ENCODE measurements at regions not wholly inside any gene's neighbourhood (a gene's known extent, or its start where the extent isn't known, plus 50 kb on each side); places are given as distances from the start of the nearest gene placed in this dataset.

DNA sequence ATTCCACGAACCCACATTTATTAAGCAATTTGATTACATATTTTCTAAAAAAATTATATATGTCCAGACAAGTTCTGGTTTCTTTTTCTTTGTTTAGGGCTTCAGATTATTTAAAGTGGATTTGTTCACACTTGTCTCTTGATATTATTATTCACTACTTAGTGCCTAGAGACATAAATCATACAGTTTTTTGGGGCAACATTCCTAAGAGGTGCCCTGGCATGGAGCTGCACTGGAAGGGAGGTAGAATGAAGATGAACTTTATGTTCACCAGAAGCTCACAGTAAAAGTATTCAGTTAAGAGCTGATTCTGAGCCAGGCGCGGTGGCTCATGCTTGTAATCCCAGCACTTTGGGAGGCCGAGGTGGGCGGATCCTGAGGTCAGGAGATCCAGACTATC is 762.7 kb upstream of the TMEFF2 start:
- Histone ChIP-seq H4K20me1 (ENCODE audit: insufficient read depth, low read length) (no peaks in the 10 kb centered on the region), H3K9me2 (replicated peaks; ENCODE audit: insufficient read depth, low read length) (no peaks in the 10 kb centered on the region), H3K27me3 (replicated peaks; ENCODE audit: insufficient read depth, low read length) (no peaks in the 10 kb centered on the region), H3K9me3 (replicated peaks; ENCODE audit: insufficient read depth, low read length) (no peaks in the 10 kb centered on the region), H3F3A (ENCODE audit: insufficient read depth, low read length) (no peaks in the 10 kb centered on the region), H3K27ac (ENCODE audit: low read length) (no peak overlapping the region), H3K79me2 (ENCODE audit: low read length) (no peaks in the 10 kb centered on the region), H3K4me2 (ENCODE audit: low read depth, low read length) (no peak overlapping the region), H2AFZ (ENCODE audit: low read length) (no peak overlapping the region), H3K9ac (ENCODE audit: low read length) (no peak overlapping the region), H3K4me3 (ENCODE audit: low read length) (no peak overlapping the region), H3K36me3 (replicated peaks; ENCODE audit: insufficient read depth, low read length) (no peaks in the 10 kb centered on the region), H3K4me1 (ENCODE audit: low read length) (no peaks in the 10 kb centered on the region)
- DNase-seq, result no peak
- no peak for TF ChIP-seq EZH2phosphoT487 (IDR thresholded peaks at IDR 0.05; ENCODE audit: low read length)
- TF ChIP-seq, protein P1, sequence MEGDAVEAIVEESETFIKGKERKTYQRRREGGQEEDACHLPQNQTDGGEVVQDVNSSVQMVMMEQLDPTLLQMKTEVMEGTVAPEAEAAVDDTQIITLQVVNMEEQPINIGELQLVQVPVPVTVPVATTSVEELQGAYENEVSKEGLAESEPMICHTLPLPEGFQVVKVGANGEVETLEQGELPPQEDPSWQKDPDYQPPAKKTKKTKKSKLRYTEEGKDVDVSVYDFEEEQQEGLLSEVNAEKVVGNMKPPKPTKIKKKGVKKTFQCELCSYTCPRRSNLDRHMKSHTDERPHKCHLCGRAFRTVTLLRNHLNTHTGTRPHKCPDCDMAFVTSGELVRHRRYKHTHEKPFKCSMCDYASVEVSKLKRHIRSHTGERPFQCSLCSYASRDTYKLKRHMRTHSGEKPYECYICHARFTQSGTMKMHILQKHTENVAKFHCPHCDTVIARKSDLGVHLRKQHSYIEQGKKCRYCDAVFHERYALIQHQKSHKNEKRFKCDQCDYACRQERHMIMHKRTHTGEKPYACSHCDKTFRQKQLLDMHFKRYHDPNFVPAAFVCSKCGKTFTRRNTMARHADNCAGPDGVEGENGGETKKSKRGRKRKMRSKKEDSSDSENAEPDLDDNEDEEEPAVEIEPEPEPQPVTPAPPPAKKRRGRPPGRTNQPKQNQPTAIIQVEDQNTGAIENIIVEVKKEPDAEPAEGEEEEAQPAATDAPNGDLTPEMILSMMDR (IDR thresholded peaks at IDR 0.05; ENCODE audit: low read length), result no peak

DNA sequence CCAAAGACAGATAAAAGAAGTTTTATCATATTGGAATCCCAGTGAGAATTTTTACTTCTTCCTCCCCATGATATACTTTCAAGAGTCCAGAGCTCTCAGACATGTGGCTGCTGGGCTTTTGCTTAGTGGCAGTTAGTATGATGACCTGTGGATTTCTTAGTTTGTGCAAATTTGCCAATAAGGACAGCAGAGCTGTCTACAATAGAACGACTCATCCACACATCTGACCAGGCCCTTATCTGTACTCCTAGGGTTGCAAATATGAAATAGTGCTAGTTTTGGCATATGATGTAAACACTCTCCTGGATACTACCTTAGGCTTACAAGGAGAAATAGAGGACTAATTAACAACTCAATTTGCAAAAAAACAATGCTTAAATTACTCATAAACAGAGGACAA is 758.4 kb upstream of the TMEFF2 start:
- Histone ChIP-seq H2AFZ (ENCODE audit: low read length) (no peak overlapping the region), H3K9ac (ENCODE audit: low read length) (no peak overlapping the region), H3K79me2 (ENCODE audit: low read length) (no peaks in the 10 kb centered on the region), H3K36me3 (replicated peaks; ENCODE audit: insufficient read depth, low read length) (no peaks in the 10 kb centered on the region), H3K4me2 (ENCODE audit: low read depth, low read length) (no peak overlapping the region), H3K27me3 (replicated peaks; ENCODE audit: insufficient read depth, low read length) (no peaks in the 10 kb centered on the region), H3K27ac (ENCODE audit: low read length) (no peak overlapping the region), H3K9me3 (replicated peaks; ENCODE audit: insufficient read depth, low read length) (no peaks in the 10 kb centered on the region), H3K9me2 (replicated peaks; ENCODE audit: insufficient read depth, low read length) (no peaks in the 10 kb centered on the region), H4K20me1 (ENCODE audit: insufficient read depth, low read length) (no peaks in the 10 kb centered on the region), H3K4me3 (ENCODE audit: low read length) (no peak overlapping the region), H3K4me1 (ENCODE audit: low read length) (no peaks in the 10 kb centered on the region), H3F3A (ENCODE audit: insufficient read depth, low read length) (no peaks in the 10 kb centered on the region)
- no peak for DNase-seq
- TF ChIP-seq EZH2 (optimal IDR thresholded peaks at IDR 0.05; ENCODE audit: low read depth, low read length), result no peak
- no peak for TF ChIP-seq EZH2phosphoT487 (IDR thresholded peaks at IDR 0.05; ENCODE audit: low read length)
- TF ChIP-seq, protein P1 (IDR thresholded peaks at IDR 0.05; ENCODE audit: low read length), result no peak

DNA sequence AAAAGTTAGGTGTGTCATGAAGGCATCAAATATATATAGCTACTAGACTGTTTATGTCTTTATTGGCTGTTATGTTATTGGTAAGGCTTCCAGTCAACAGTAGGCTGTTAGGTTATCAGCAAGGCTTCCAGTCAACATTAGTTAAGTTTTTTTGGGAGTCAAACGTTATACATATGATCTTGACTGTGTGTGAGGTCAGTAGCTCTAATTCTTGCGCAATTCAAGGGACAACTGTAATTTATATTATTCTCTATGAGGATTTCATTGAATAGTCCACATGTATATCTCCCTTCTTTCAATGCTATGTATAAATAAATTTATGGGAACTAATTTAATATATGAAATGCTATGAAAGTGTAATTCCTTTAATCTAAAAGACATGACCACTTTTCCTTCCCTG is 757.5 kb upstream of the TMEFF2 start:
- Histone ChIP-seq H3K36me3 (replicated peaks; ENCODE audit: insufficient read depth, low read length) (no peaks in the 10 kb centered on the region), H3K27ac (ENCODE audit: low read length) (no peak overlapping the region), H3K4me3 (ENCODE audit: low read length) (no peak overlapping the region), H3K4me2 (ENCODE audit: low read depth, low read length) (no peak overlapping the region), H3K9ac (ENCODE audit: low read length) (no peak overlapping the region), H3K9me2 (replicated peaks; ENCODE audit: insufficient read depth, low read length) (no peaks in the 10 kb centered on the region), H3K4me1 (ENCODE audit: low read length) (no peaks in the 10 kb centered on the region), H3K79me2 (ENCODE audit: low read length) (no peaks in the 10 kb centered on the region), H3K27me3 (replicated peaks; ENCODE audit: insufficient read depth, low read length) (no peaks in the 10 kb centered on the region), H2AFZ (ENCODE audit: low read length) (no peak overlapping the region), H4K20me1 (ENCODE audit: insufficient read depth, low read length) (no peaks in the 10 kb centered on the region), H3F3A (ENCODE audit: insufficient read depth, low read length) (no peaks in the 10 kb centered on the region), H3K9me3 (replicated peaks; ENCODE audit: insufficient read depth, low read length) (no peaks in the 10 kb centered on the region)
- DNase-seq, result no peak
- TF ChIP-seq EZH2 (optimal IDR thresholded peaks at IDR 0.05; ENCODE audit: low read depth, low read length), result no peak

DNA sequence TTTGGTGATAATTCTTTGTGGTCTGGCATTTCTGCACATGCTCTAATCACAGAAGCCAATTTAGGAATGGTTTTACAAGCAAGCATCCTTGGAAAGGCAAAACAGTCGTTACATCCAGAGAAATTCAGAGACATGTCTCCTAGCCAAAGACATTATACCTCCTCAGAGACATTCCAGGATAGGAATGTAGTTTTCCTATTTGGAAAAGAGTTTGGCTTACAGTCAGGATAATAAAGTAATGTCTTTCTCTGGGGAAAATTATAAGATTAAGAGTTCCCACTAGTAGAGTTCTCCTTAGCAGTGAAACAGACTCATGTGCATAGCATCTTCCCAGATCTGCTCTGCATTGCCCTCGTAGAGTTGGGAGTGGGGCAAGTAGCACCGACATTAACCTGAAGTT is 753.6 kb upstream of the TMEFF2 start:
- Histone ChIP-seq H3K9me2 (replicated peaks; ENCODE audit: insufficient read depth, low read length) (no peaks in the 10 kb centered on the region), H3F3A (ENCODE audit: insufficient read depth, low read length) (no peaks in the 10 kb centered on the region), H4K20me1 (ENCODE audit: insufficient read depth, low read length) (no peaks in the 10 kb centered on the region), H3K4me1 (ENCODE audit: low read length) (no peaks in the 10 kb centered on the region), H3K79me2 (ENCODE audit: low read length) (no peaks in the 10 kb centered on the region), H3K27me3 (replicated peaks; ENCODE audit: insufficient read depth, low read length) (no peaks in the 10 kb centered on the region), H3K4me3 (ENCODE audit: low read length) (no peak overlapping the region), H3K9me3 (replicated peaks; ENCODE audit: insufficient read depth, low read length) (no peaks in the 10 kb centered on the region), H3K27ac (ENCODE audit: low read length) (no peak overlapping the region), H3K9ac (ENCODE audit: low read length) (no peak overlapping the region), H2AFZ (ENCODE audit: low read length) (no peak overlapping the region), H3K36me3 (replicated peaks; ENCODE audit: insufficient read depth, low read length) (no peaks in the 10 kb centered on the region), H3K4me2 (ENCODE audit: low read depth, low read length) (no peak overlapping the region)
- TF ChIP-seq EZH2phosphoT487 (IDR thresholded peaks at IDR 0.05; ENCODE audit: low read length), result no peak
- TF ChIP-seq, protein P1 (IDR thresholded peaks at IDR 0.05; ENCODE audit: low read length), result no peak
- no peak for TF ChIP-seq EZH2 (optimal IDR thresholded peaks at IDR 0.05; ENCODE audit: low read depth, low read length)
- no peak for DNase-seq
